ENCODE measurements at regions not wholly inside any gene's neighbourhood (a gene's known extent, or its start where the extent isn't known, plus 50 kb on each side); places are given as distances from the start of the nearest gene placed in this dataset.

DNA sequence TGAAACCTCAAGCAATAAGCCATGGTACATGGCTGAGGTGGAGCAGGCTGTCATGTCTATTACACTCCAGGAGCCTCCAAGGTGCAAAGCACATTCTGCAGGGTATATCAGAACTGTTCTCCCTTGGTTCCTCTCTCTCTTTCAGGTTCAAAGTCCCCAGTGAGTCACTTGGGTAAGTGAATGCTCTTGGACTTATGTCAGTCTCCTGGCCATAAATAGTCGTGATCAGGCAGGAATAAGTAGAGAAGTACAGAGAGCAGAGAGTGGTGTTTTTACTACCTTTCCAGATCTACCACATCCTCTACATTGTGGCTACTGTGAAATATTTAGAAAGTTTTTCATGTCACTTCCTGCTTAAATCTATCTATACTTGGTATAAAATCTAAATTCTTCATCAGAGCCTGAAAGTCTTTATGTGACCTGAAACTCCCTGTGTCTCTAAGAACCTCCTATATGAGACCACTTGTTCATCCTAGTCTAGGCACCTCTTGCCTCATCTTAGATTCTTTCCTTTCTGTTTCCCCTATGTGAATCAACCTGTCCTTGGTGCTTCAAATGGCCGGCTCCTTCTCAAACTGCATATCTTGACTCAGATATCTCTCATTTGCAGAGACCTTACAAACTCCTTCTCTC lies 1077.6 kb upstream of the MAP3K7 start (continued):
- no peak for TF ChIP-seq USF2 (IDR thresholded peaks at IDR 0.05)
- no peak for TF ChIP-seq EHMT2 (IDR thresholded peaks at IDR 0.05; ENCODE audit: low read depth)
- no peak for TF ChIP-seq PHF8 (IDR thresholded peaks at IDR 0.05; ENCODE audit: borderline replicate concordance, low read depth)
- no peak for TF ChIP-seq HOXB5 (CRISPR knock-in tag; IDR thresholded peaks at IDR 0.05)

GRCh38 chr6:91660893-91661292 lies 1074.0 kb upstream of the MAP3K7 start:
- H3K27ac ChIP-seq = no peak overlapping the region
- ChIA-PET POLR2A (no interaction called here), CTCF (no interaction called here)
- no peak overlapping the region for H3K4me2 ChIP-seq
- ATAC-seq (no peak), FAIRE-seq (no peak), DNase-seq (ENCODE audit: low read depth in 1 of 2, low spot score in 1 of 2) (no peak)
- H3K9me3 ChIP-seq = no peaks in the 10 kb centered on the region
- WGBS (ENCODE audit: missing lambda C conversion rate) = 0% methylated on average over 1 of the region's 1 CpG
- TF ChIP-seq POLR2AphosphoS2 (conservative IDR thresholded peaks at IDR 0.05; ENCODE audit: low read length) (no peak), TFCP2L1 (CRISPR knock-in tag; IDR thresholded peaks at IDR 0.05) (no peak), CTCF (IDR thresholded peaks at IDR 0.05) (no peak), KDM5A (IDR thresholded peaks at IDR 0.05) (no peak), RARB (CRISPR knock-in tag; IDR thresholded peaks at IDR 0.05) (no peak), EP300 (IDR thresholded peaks at IDR 0.05) (no peak), HDAC2 (IDR thresholded peaks at IDR 0.05) (no peak), JUNB (IDR thresholded peaks at IDR 0.05) (no peak), HOXB5 (CRISPR knock-in tag; IDR thresholded peaks at IDR 0.05) (no peak), RNF2 (IDR thresholded peaks at IDR 0.05; ENCODE audit: borderline replicate concordance, low read depth) (no peak), NR3C1 (IDR thresholded peaks at IDR 0.05) (no peak), RAD21 (conservative IDR thresholded peaks at IDR 0.05 in 1 of 2, IDR thresholded peaks at IDR 0.05 in 1 of 2) (no peak)
- H3K4me3 ChIP-seq = no peak overlapping the region
- no peaks in the 10 kb centered on the region for H3K4me1 ChIP-seq

GRCh38 chr6:91659891-91660290 lies 1073.0 kb upstream of the MAP3K7 start:
- POLR2A ChIA-PET = no interaction called here
- H3K4me2 ChIP-seq = no peak overlapping the region
- no peaks in the 10 kb centered on the region for H3K9me3 ChIP-seq
- FAIRE-seq (no peak), ATAC-seq (no peak), DNase-seq (ENCODE audit: low read depth in 1 of 2, low spot score in 1 of 2) (no peak)
- no peak overlapping the region for H3K27ac ChIP-seq
- 0% methylated on average over 1 of the region's 1 CpG for WGBS (ENCODE audit: missing lambda C conversion rate)
- CTCF ChIA-PET = no interaction called here
- TF ChIP-seq HES2 (IDR thresholded peaks at IDR 0.05) = no peak
- no peak overlapping the region for H3K4me3 ChIP-seq
- H3K4me1 ChIP-seq = no peaks in the 10 kb centered on the region

DNA sequence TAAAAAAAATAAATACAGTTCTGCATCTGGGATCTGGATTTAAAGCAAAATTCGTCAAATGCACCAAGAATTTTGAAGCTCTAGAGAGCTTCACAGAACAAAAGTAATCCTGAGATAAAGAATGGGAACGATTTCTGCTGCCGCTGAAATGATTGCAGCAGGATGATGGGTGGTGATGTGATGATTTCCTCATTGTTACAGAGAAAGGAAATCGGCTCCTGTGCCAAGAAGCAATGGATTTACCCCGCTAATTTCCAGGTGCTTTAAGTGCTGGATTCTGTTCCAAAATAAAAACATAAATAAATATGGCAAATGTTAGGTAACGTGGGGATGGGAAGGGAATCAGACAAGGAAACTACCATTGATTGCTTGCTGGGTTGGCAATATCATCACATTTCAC lies 1067.9 kb upstream of the MAP3K7 start:
- no peak for ATAC-seq
- ChIA-PET POLR2A (no interaction called here), CTCF (no interaction called here)
- FAIRE-seq = no peak
- no peak overlapping the region for H3K4me3 ChIP-seq
- WGBS (ENCODE audit: missing lambda C conversion rate) = 3% methylated on average over 6 of the region's 6 CpGs
- H3K27ac ChIP-seq = no peak overlapping the region
- no peaks in the 10 kb centered on the region for H3K9me3 ChIP-seq
- H3K4me1 ChIP-seq = no peaks in the 10 kb centered on the region
- DNase-seq (ENCODE audit: low read depth in 1 of 2, low spot score in 1 of 2) = no peak
- no peak overlapping the region for H3K4me2 ChIP-seq
- TF ChIP-seq ZSCAN20 (CRISPR knock-in tag; IDR thresholded peaks at IDR 0.05) (no peak), HDAC2 (IDR thresholded peaks at IDR 0.05) (no peak), NPAS2 (CRISPR knock-in tag; IDR thresholded peaks at IDR 0.05; ENCODE audit: borderline replicate concordance) (no peak), HOXB13 (CRISPR knock-in tag; IDR thresholded peaks at IDR 0.05; ENCODE audit: low read depth) (no peak), BHLHE40 (IDR thresholded peaks at IDR 0.05; ENCODE audit: low read depth, low read length) (no peak), MYC (IDR thresholded peaks at IDR 0.05; ENCODE audit: borderline replicate concordance, low read length) (no peak), POLR2A (IDR thresholded peaks at IDR 0.05; ENCODE audit: low read length) (no peak), FOSB (CRISPR knock-in tag; IDR thresholded peaks at IDR 0.05) (no peak), ZNF302 (CRISPR knock-in tag; IDR thresholded peaks at IDR 0.05) (no peak), EP300 (IDR thresholded peaks at IDR 0.05) (no peak), PBX3 (IDR thresholded peaks at IDR 0.05) (no peak), KDM5A (IDR thresholded peaks at IDR 0.05) (no peak), JUN (IDR thresholded peaks at IDR 0.05) (no peak), CTCF (IDR thresholded peaks at IDR 0.05) (no peak), NFE2L2 (conservative IDR thresholded peaks at IDR 0.05; ENCODE audit: low read length) (no peak), POLR2AphosphoS2 (conservative IDR thresholded peaks at IDR 0.05; ENCODE audit: low read length) (no peak)
